GM19452 (cell line): ENCODE measurements at regions not wholly inside any gene's neighbourhood (a gene's known extent, or its start where the extent isn't known, plus 50 kb on each side); places are given as distances from the start of the nearest gene placed in this dataset.
"Not testable (repeated sequence)": the region's sequence is repeated elsewhere in the genome, so short reads cannot be mapped to it uniquely, and the experiment has no call there.

Source experiments
- ATAC-seq: cut with Tn5 transposase; IDR thresholded peaks from one replicate; pipeline ENCODE4 v1.9.1; 2021; ENCODE audit not compliant: unreplicated experiment

DNA sequence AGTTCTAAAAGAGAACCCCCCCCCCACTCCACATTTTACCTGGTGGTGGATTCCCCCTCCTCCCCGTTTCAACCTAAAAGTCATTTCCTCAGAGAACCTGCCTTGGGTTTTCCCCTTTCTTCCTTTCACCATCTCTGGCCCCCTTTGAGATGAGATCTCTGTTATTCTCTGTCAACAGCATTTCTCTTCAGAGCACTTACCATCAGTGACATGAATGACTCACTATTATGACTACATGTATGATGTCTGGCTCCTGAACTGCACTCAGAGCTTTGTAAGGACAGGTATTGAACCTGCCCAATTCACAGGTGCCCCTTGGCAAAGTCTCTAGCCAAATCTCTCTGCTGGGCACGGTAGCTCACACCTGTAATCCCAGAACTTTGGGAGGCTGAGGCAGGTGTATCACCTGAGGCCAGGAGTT is 61.4 kb upstream of the JARID2 start:
- ATAC-seq, result no peak

DNA sequence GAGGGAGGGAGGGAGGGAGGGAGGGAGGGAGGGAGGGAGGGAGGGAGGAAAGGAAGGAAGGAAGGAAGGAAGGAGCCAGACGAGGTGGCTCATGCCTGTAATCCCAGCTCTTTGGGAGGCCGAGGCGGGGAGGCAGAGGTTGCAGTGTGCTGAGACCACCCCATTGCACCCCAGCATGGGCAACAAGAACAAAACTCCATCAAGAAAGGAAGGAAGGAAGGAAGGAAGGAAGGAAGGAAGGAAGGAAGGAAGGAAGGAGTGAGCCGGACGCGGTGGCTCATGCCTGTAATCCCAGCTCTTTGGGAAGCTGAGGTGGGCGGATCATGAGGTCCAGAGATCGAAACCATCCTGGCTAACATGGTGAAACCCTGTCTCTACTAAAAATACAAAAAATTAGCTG is 60.8 kb upstream of the JARID2 start:
- not testable (repeated sequence) for ATAC-seq

DNA sequence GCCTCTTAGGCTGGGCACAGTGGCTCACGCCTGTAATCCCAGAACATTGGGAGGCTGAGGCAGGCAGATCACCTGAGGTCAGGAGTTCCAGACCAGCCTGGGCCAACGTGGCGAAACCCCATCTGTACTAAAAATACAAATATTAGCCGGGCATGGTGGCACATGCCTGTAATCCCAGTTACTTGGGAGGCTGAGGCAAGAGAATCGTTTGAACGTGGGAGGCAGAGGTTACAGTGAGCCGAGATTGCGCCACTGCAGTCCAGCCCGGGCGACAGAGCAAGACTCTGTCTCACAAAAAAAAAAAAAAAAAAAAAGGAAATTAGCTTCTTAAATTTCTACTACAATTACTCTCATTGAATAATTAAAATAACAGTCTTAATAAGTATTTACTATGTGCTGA is 52.4 kb upstream of the JARID2 start:
- not testable (repeated sequence) for ATAC-seq

DNA sequence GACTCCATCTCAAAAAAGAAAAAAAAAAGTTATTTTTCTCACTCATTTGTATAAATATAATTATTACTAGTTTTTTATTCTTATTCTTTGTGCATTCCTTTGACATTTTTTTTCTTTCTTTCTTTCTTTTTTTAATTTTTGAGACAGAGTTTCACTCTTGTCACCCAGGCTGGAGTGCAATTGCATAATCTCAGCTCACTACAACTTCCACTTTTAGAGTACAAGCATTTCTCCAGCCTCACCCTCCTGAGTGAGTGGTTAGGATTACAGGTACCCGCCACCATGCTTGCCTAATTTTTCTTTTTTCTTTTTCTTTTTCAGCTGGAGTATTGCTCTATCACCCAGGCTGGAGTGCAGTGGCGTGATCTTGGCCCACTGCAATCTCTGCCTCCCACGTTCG is 51.4 kb upstream of the JARID2 start:
- ATAC-seq, result no peak
